ENCODE measurements at regions not wholly inside any gene's neighbourhood (a gene's known extent, or its start where the extent isn't known, plus 50 kb on each side); places are given as distances from the start of the nearest gene placed in this dataset.

DNA sequence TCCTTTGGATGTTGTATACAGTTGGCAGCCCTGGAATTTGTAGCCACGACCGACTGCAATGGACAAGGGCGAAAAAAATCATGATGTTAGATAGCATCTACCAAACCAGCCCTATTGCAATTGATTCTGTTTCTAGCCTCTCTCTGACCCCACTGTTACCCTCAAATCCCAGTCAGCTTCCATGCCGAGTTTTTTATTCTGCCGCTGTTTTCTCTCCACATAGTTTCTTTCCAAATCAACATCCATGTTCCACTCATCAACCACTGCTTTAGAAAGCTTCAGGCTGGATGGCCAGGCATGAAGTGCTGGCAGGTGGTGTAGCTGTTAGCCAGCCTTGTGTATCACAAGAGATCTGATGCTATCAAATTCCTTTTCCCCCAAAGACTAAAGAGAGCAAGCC is 272.8 kb downstream of the FIGN start:
- no peak for DNase-seq (ENCODE audit: low spot score in 2 of 2)
- no peak for FAIRE-seq

DNA sequence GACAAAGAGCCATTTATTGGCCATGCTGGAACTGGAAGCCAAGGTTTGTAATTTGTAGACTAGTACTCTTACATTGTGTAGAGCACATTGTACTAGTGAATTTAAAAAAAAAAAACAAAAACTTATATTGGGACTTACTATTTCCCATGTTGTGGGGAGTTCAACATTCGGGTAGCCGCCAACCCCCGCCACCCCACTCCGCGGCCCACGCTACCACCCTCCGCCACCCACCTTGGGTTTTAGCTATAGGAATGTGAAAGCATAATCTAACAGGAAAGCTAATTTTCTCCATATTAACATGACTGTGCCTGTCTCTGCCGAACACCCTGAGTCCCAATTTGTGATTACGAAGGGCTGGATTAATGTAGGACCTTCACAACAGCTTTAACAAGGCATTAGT is 275.8 kb downstream of the FIGN start:
- DNase-seq (ENCODE audit: low spot score in 2 of 2) (no peak), FAIRE-seq (no peak)

DNA sequence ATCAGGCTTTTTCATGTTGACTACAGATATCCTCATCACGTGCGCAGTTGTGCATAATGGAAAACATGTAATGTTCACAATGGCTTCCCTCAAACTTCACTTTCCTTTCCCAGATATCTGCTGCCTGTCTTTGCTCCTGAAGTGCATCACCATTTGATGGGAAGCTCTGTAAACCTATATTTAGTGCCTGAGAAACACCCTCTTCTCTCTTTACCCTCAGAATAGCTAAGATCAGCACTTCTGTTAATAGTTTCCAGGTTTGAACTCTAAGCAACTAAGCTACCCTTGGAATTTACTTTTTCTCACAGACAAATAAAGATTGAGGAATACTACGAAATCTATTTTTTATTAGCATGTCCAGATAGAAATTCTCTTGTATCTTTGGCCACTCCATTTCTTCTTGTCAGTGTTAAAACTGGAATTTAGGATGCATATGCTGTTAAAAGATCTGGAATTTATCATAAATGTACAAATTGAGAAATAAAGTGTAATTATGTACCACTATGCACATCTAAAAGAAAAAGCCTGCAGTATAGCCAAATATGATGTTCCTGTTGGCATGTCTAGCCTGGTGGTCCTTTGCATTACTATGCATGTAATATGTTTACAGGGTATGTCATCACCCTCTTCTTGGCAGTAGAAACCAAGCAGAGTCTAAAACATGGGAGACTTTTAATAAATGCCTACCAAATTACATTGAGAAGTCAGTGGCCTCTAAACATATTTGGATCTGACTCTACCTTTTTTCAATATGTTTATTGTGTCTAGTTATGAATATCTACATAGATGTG is 278.7 kb downstream of the FIGN start:
- no peak for FAIRE-seq
- DNase-seq (ENCODE audit: low spot score in 2 of 2) = no peak

DNA sequence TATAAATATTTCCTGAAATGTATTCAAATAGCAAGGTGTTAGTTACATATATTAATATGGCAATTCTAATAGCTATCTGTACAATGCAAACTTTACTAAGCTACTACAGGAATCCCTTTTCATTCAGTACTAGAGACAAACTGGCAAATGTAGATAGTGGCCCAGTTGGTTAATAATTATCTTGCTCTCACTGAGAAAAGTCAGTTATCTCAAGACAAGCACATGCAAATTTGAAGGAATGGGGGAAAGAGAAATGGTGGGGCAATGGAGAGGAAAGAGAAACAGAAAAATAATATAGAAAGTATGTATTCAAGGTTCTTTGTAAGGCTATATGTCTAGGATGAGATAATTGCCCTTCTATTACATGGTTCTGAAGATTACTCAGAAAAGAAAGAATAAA is 280.0 kb downstream of the FIGN start:
- FAIRE-seq (no peak), DNase-seq (ENCODE audit: low spot score in 2 of 2) (no peak)

DNA sequence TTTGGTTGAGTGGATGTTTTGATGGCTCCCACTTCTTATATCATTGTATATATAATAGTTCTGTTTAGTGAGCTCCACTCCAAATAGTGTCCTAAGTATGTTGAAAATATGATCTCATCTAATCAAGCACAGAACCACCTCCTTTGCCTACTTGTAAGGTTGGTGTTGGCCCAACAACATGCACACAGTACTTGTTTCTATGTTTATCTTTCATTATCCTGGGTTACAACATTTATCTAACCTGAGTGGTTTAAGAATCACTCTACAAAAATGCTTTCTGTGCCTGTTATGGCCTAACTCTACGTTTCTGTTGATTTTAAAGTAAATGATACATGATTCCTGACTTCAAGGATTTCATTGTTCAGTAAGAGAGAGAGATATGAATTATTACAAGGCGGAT is 281.9 kb downstream of the FIGN start:
- no peak for DNase-seq (ENCODE audit: low spot score in 2 of 2)
- no peak for FAIRE-seq

DNA sequence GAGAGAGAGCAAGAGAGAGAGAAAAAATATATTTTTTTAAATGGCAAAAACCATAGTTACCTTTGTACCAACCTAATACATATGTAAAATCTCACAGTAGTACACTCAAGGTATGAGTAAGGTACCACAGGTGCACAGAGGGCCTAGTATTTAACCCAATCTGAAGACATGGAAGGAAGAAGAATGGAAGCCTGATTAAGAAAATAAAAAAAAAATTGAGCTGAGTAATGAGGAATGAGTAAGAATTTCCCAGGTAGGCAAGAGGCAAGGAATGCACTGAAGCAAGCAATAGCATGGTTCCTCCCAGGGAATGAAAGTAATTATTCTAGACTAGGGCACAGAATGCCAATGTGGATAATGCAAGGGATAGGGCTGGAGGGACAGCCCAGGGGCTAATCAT is 294.2 kb downstream of the FIGN start:
- no peak for DNase-seq (ENCODE audit: low spot score in 2 of 2)
- FAIRE-seq = no peak

DNA sequence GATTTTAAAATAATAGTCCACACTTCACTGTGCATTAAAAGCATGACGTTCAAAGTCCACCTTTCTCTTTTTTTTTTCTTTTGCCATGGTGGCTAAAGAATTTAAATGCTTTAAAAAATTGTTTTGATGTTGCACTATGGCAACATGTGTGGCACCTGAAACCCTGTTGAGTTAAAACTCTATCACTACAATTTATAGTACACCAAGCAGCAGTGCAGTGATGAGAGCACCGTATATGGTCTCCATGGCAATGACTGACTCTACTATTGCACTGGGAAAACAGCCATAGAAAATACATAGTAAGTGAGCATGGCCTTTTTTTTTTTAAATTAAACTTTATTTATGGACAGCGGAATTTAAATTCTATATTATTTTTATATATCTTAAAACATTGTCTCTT is 298.8 kb downstream of the FIGN start:
- DNase-seq (ENCODE audit: low spot score in 2 of 2) (no peak), FAIRE-seq (no peak)

DNA sequence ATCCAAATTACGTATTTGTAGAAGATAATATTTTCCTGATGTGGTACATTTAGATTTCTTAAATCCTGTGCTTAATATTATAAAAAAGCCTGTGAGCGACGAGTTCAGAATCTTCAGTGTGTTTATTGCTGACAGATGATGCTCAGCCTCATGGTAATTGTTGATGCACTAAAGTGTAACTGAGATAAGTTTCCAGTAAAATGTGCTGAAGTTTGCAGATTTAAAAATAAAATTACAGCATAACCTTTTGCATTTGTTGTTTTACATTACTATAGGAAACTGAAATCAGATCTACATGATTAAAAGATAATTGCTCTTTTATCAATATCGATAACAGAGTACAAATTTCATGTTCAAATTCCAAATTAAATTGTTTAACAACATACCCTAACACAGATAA is 307.6 kb downstream of the FIGN start:
- no peak for DNase-seq (ENCODE audit: low spot score in 2 of 2)
- no peak for FAIRE-seq

DNA sequence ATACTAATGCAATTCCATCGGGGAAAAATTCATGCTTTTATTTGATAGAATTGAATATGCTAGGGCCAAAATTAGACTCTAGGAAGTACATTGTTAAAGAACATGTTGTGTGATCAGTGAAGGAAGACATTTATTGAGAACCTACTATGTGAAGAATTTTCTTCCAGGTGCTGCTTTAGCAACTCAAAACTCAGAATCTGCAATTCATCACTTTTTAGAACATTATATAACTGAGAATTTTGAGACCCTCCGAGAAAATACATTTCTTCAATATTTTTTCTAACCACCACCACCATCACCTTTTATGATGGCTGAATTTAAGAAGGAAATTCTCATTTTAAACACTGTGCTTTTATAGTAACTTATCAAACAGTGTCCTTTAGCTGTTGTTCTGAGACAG is 315.2 kb downstream of the FIGN start:
- FAIRE-seq = no peak
- no peak for DNase-seq (ENCODE audit: low spot score in 2 of 2)

DNA sequence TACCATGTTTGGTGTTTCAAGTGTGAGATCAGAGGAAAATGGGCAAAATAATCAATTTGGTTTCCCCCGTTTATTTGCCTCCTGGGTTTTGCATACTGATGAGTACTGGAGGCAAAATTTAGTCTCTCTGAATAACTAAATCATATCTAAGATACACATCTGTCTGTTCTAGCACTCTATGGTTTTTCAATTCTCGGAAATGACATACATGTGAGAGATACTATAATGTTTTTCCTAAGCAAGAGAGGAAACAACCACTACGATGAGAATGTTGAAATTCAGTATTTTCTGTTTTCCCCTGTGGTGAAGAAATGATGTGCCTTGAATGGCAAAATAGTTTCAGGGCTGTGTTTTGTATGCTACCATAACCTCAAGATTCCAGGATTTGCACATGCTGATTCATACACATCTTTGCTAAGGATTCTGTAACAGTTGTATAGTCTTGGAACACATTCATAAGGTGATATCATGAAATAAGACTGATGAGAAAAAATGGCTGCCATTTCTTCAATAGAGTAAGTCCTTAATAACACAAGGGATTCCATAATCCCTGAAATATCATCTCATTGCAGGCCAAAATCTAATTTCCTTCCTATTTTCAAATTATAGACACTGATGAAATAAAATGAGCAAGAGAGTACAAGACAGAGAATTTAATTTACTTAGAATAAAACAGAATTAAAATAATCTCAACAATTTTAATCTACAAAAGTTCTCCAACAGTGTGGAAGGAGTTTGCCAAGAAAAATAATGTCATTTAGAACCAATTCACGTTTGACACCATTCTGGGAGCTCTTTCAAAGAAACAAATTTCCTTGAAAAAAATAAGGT is 316.6 kb downstream of the FIGN start:
- FAIRE-seq = no peak
- DNase-seq (ENCODE audit: low spot score in 2 of 2) = no peak

DNA sequence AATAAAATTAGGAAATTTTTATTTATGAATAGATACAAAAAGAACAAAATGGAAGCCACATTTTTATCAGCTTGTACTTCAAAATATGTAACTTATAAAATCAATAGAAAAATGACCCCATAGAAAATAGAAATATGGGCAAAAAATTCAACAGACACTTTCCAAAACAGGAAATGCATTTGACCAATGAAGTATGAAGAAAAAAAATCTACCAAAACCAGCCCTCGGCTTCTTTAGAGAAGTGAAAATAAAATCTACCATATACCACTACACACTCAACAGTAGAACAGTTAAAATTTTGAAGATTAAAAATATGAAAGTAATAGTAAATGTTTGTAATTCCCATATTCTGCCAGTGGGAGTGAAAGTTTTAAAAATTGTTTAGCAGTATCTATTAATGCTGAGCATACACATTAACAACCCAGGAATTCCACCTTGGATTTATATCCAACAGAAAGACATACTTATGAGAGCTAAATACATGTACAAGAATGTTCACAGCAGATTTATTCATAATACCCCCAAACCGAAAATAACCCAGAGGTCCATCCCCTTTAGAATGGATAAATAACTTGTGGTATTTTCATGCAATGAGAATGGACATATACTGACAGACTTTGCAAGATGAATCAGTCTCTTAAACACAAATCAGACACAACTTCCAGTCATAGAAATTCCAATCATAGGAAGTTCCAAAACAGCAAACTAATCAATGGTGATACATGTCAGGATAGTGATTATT is 318.0 kb downstream of the FIGN start:
- no peak for DNase-seq (ENCODE audit: low spot score in 2 of 2)
- no peak for FAIRE-seq

DNA sequence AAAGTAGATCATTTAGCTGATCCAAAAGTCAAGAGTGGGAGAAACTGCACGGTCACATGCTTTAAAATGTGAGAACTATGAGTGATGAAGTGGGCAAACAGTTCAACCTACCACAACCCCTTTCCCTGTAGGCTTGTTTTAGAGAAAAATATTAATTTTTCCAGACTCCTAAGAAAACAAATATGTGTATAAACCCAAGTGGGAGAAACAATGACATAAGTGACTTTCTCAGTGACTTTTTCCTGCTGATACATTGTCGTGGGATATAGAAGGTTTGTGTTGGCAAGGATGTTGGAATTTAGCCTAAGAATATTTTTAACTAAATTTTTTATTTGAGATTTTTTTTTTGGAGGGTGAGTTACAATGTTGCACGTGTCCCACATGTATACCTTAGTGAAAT is 321.7 kb downstream of the FIGN start:
- FAIRE-seq (no peak), DNase-seq (ENCODE audit: low spot score in 2 of 2) (no peak)

DNA sequence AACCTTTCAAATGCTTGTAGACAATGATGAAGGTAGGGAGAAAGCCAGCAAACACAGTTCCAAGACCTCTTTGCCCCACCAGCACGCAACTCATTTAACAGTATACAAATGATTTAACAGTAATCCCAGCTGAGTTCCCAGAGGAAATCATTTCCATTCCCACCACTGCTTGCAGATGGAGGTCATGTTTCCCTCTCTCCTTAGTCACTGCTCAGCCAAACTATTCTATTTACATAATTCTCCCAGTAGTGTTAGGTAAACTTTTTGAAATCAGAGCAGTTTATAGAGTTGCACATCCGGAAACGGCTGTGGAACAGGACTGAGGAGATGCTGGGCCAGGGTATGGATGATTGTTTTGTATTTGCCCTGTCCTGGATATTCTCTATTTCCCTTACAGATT is 328.5 kb downstream of the FIGN start:
- no peak for FAIRE-seq
- no peak for DNase-seq (ENCODE audit: low spot score in 2 of 2)

DNA sequence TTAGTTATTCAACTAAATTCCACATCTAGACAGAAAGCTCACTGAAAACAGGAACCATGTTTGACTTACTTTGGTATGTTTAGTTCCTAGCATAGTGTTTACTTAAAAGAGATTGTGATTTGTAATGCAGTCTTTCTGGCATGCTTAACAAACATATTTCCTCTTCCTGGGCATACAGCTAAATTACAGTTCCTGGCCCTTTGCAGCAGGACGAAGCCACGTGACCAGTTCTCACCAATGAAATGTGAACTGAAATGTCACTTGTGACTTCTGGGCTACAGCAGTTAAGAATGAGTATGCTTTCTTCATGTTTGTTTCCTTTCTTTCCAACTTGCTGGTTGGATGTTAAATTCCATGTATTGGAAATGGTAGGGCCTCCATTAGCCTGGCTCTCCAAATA is 330.5 kb downstream of the FIGN start:
- DNase-seq (ENCODE audit: low spot score in 2 of 2) = no peak
- FAIRE-seq = no peak

DNA sequence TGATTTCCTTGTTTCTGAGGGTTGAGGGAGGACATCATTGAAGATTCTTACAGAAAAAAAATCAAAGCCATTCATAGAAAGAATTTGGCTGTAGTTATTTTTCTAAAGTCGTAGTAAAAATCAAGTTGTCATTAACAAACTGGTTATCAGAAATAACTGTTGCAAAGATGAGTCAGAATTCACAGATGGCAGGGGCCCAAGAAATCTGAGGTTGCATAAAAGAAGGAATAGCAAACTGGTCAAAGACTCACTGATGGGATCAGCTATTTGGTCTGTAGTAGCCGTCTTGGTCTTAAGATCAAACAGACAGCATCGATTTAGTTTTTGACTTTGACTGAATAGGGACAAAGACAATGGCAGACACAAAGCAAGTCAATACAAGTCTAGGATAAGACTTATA is 334.3 kb downstream of the FIGN start:
- FAIRE-seq = no peak
- no peak for DNase-seq (ENCODE audit: low spot score in 2 of 2)

DNA sequence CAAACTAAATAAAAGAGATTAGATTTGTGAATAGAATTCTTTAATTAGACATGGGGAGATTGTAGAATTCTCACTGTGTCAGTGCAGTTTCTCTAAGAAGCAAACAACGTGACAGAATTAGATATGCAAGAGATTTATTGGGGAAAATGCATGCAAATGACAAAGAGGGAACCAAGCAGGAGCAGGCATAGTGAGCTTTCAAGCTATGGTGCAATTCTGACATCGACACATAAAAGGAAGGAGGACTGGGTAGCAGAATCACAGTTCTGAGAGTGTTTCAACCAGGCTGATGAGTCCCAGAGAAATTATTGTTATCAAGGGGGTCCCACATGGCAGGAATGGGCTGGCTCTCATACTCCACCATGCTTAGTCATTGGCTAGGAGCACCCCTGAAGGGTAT is 338.4 kb downstream of the FIGN start:
- no peak for DNase-seq (ENCODE audit: low spot score in 2 of 2)
- FAIRE-seq = no peak

DNA sequence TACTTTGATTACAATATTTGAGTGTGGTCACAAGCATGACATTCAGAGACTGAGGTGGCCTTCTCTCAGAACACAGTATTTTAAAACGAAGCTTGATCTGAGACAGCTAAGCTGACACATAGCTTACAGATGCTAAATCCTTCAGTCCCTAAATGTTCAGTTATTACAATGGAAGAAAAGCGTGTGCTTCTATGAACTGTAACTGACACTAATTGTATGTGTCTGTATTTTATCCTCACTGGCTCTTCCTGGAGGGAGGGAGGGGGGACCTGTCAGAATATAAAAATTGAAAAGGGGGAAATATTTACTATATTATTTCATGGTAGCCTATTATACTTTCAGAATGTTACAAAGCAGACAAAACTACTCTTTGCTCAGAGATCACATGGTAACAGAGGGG is 340.2 kb downstream of the FIGN start:
- DNase-seq (ENCODE audit: low spot score in 2 of 2) (no peak), FAIRE-seq (no peak)

DNA sequence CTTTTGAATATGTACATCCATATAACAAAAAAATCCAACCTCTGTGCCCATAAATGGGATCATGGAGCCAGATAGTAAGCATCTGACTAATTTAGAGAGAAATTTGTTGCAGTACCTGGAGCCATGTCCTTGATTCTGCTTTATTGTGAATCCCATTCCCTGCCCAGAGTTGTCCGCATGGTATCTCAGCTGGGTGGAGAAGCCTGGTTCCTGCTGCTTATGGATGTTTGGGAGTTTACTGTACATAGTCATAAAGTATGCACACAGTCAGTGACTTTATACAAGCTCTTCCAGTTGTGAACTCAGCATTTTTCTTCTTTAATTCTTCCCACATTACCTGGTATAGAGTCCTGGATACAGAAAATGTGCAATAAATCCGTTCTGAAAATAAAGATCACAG is 346.0 kb downstream of the FIGN start:
- FAIRE-seq (no peak), DNase-seq (ENCODE audit: low spot score in 2 of 2) (no peak)

DNA sequence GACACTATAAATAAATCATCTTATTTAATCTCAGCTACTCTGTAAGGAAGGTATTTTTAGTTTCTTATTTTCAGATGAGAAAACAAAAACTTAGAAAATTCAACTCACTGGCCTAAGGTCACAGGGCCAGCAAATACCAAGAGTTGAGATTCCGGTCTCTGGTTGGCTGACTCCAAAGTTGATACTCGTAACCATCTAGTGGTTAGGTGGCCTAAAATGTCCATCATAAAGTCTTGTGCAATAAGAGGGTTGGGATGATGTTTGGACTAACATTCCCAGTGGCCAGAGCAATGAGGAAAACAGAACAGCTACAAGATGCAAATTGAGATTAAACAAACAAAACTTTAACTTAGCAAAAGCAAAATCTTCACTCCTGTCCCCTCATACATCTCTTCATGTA is 360.3 kb downstream of the FIGN start:
- no peak for FAIRE-seq
- DNase-seq (ENCODE audit: low spot score in 2 of 2) = no peak

DNA sequence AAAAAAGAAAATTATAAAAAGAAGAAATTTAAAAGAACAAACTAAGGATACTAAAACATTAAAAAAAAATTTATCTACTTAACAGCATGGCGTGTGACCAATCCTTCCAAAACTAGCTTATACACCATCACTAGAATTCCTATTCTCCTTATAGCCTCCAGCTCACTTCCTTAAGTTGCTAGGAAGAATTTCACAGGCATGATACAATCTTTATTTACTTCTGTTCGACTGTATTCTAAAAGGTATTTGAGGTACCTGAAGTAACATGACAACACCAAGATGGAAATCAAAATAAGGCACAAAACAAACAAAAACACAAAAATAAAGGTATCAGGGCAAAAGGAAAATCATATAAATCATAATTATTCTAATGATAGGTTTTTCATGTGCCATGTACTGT is 360.7 kb downstream of the FIGN start:
- no peak for DNase-seq (ENCODE audit: low spot score in 2 of 2)
- no peak for FAIRE-seq

DNA sequence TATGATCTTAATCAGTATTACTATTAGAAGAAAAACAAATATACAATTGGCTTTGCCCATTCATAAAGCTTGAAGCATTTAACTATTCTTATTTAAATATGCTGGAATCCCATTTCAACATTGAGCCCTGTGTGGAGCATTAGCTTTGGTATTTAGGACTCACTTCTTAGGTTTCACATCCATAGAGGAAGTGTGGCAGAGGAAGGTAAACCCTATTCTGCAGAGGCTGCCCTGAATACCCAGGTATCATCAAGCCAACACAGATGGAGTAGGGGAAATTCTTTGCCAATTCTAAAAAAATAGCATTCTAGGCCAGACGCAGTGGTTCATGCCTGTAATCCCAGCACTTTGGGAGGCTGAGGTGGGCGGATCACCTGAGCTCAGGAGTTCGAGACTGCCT is 361.5 kb downstream of the FIGN start:
- FAIRE-seq = no peak
- DNase-seq (ENCODE audit: low spot score in 2 of 2) = no peak

DNA sequence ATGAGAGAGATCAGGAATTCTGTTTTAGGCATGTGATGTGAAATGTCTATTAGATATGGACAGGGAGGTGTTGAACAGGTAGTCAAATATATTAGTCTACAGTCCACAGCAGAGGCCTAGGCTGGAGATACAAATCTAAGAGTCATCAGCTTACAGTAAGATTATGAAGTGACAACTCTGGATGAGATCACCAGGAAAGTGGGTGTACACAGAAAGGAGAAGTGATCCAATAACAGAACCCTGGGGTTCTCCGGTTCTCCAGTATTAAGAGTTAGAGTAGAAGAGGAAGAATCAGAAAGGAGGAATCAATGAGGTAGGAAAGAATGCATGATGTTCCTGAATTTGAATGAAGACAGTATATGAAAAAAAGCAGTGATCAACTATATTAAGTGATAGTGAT is 362.3 kb downstream of the FIGN start:
- FAIRE-seq = no peak
- DNase-seq (ENCODE audit: low spot score in 2 of 2) = no peak
